Smooth muscle cell (in vitro differentiated cells): ENCODE measurements at regions not wholly inside any gene's neighbourhood (a gene's known extent, or its start where the extent isn't known, plus 50 kb on each side); places are given as distances from the start of the nearest gene placed in this dataset.

Experiments used
- DNase-seq: peaks from one replicate; lab custom pipeline; 2025; ENCODE audit not compliant: unreplicated experiment; lab: John Stamatoyannopoulos, UW
- H2AFZ ChIP-seq: fragments of 200-600 bp; sonication (generic); 2 replicates; pipeline ENCODE4 v1.6.0; 2016; ENCODE audit warnings: antibody characterized with exemption, low read depth, mild to moderate bottlenecking
- H3F3A ChIP-seq: fragments of 200-600 bp; sonication (generic); 2 replicates; pipeline ENCODE4 v1.6.0; 2017; ENCODE audit warnings: antibody characterized with exemption, low read depth
- H3K27ac ChIP-seq: fragments of 200-600 bp; sonication (generic); 2 replicates; pipeline ENCODE4 v1.5.1; 2016; ENCODE audit warnings: low read depth, mild to moderate bottlenecking
- H3K27me3 ChIP-seq: fragments of 200-600 bp; sonication (generic); 2 replicates; pipeline ENCODE4 v1.6.1; 2016; ENCODE audit warnings: low read depth, mild to moderate bottlenecking
- H3K36me3 ChIP-seq: fragments of 200-600 bp; sonication (generic); 2 replicates; pipeline ENCODE4 v1.5.1; 2016; ENCODE audit warnings: low read depth
- H3K4me1 ChIP-seq: fragments of 200-600 bp; sonication (generic); 2 replicates; pipeline ENCODE4 v1.5.1; 2016; ENCODE audit warnings: low read depth
- H3K4me2 ChIP-seq: fragments of 200-600 bp; sonication (generic); 2 replicates; pipeline ENCODE4 v1.6.0; 2016; ENCODE audit warnings: mild to moderate bottlenecking
- H3K4me3 ChIP-seq: fragments of 200-600 bp; sonication (generic); 2 replicates; pipeline ENCODE4 v1.5.1; 2016; ENCODE audit warnings: mild to moderate bottlenecking
- H3K79me2 ChIP-seq: fragments of 200-600 bp; sonication (generic); 2 replicates; pipeline ENCODE4 v1.6.0; 2016; ENCODE audit warnings: low read depth, mild to moderate bottlenecking
- H3K9ac ChIP-seq: fragments of 200-600 bp; sonication (generic); 2 replicates; pipeline ENCODE4 v1.6.0; 2016; ENCODE audit warnings: low read depth
- H3K9me3 ChIP-seq: fragments of 200-600 bp; sonication (generic); replicated peaks from 2 replicates; pipeline ENCODE4 v1.5.1; 2016; ENCODE audit warnings: low read depth
- H4K20me1 ChIP-seq: fragments of 200-600 bp; sonication (generic); 2 replicates; pipeline ENCODE4 v1.6.0; 2016; ENCODE audit warnings: low read depth
- whole genome bisulfite sequencing: methylation state at CpG from one replicate; pipeline ENCODE4 v1.1.7; 2016; ENCODE audit warnings: low lambda C conversion rate; 5-methylcytosine and 5-hydroxymethylcytosine counted together
- TF ChIP-seq, protein P1 (sequence below): fragments of 200-600 bp; sonication (generic); IDR thresholded peaks from 2 replicates; pipeline ENCODE4 v1.5.1; 2017; ENCODE audit warnings: borderline replicate concordance, mild to moderate bottlenecking, antibody characterized with exemption; ENCODE audit not compliant: insufficient read depth, poor library complexity, severe bottlenecking

DNA sequence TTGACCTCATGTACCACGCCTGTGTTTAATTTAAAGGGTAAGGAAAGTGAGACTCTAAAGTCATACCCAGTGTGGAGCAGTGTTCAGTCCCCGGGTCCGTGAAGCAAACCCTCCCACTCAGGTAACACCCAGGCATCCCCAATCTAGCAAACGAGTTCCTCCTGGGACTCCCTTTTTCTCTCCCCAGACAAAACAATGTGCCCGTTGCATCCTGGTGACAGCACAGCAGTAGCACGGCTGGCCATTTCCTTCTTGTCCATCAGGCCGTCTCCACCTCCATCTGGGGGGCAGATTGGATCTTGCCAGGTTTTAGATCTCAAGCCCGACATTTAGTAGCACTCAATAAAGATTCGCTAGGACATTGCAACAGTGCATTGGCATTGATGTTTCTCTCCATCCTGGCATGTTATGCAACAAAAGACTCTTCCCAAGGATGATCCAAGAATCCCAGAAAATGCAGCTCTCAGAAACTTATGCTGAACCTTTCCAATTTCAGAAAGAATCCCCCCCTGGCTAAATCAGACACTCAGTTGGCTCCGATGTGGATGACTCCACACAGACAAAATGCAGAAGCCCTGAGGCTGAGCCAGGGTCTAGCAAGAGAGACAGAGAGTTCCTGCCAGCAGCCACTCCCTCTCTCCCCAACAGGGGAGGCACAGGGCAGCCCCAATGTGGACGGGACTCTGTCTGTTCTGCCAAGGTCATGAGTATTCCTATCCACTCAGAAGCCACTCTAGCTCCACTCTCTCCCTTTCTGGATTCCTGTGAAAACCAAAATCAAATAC is 274.5 kb upstream of the MGMT start:
- Histone ChIP-seq H4K20me1 (no peaks in the 10 kb centered on the region), H3F3A (no peaks in the 10 kb centered on the region), H3K79me2 (no peaks in the 10 kb centered on the region), H3K4me2 (peak overlapping the region; percentile 13), H3K27me3 (peaks cover 5% of the 10 kb centered on the region), H3K9me3 (no peaks in the 10 kb centered on the region), H3K27ac (no peak overlapping the region), H3K4me1 (no peaks in the 10 kb centered on the region), H3K4me3 (no peak overlapping the region), H2AFZ (no peak overlapping the region), H3K36me3 (no peaks in the 10 kb centered on the region), H3K9ac (no peak overlapping the region)
- 83% methylated on average over 11 of the region's 11 CpGs for WGBS
- TF ChIP-seq, protein P1, sequence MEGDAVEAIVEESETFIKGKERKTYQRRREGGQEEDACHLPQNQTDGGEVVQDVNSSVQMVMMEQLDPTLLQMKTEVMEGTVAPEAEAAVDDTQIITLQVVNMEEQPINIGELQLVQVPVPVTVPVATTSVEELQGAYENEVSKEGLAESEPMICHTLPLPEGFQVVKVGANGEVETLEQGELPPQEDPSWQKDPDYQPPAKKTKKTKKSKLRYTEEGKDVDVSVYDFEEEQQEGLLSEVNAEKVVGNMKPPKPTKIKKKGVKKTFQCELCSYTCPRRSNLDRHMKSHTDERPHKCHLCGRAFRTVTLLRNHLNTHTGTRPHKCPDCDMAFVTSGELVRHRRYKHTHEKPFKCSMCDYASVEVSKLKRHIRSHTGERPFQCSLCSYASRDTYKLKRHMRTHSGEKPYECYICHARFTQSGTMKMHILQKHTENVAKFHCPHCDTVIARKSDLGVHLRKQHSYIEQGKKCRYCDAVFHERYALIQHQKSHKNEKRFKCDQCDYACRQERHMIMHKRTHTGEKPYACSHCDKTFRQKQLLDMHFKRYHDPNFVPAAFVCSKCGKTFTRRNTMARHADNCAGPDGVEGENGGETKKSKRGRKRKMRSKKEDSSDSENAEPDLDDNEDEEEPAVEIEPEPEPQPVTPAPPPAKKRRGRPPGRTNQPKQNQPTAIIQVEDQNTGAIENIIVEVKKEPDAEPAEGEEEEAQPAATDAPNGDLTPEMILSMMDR = no peak
- DNase-seq = no peak

DNA sequence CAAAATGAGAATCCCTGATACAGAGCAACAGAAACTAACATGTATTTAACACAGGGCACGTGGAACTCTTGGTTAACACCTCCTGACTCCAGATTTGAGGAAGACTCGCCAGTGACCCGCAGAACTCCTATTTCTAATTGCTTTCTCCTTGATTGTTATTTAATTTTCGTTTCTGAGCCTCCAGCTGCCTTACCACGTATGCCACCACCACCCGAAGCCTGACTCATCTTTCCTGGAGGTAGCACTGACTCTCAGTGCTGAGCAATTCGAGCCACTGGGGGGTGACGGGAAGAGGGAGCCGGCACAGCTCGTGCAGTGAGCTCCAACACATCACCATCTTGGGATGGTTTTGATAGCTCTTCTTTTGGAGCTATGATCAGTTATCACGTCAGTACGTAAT is 273.9 kb upstream of the MGMT start:
- Histone ChIP-seq H2AFZ (no peak overlapping the region), H3K27me3 (peaks cover 5% of the 10 kb centered on the region), H3K4me2 (peak overlapping the region; percentile 13), H3K9me3 (no peaks in the 10 kb centered on the region), H3K9ac (no peak overlapping the region), H3K79me2 (no peaks in the 10 kb centered on the region), H3K4me1 (no peaks in the 10 kb centered on the region), H3F3A (no peaks in the 10 kb centered on the region), H3K36me3 (no peaks in the 10 kb centered on the region), H3K4me3 (no peak overlapping the region), H4K20me1 (no peaks in the 10 kb centered on the region), H3K27ac (no peak overlapping the region)
- WGBS = 53% methylated on average over 12 of the region's 12 CpGs
- no peak for DNase-seq
- TF ChIP-seq, protein P1 = no peak

DNA sequence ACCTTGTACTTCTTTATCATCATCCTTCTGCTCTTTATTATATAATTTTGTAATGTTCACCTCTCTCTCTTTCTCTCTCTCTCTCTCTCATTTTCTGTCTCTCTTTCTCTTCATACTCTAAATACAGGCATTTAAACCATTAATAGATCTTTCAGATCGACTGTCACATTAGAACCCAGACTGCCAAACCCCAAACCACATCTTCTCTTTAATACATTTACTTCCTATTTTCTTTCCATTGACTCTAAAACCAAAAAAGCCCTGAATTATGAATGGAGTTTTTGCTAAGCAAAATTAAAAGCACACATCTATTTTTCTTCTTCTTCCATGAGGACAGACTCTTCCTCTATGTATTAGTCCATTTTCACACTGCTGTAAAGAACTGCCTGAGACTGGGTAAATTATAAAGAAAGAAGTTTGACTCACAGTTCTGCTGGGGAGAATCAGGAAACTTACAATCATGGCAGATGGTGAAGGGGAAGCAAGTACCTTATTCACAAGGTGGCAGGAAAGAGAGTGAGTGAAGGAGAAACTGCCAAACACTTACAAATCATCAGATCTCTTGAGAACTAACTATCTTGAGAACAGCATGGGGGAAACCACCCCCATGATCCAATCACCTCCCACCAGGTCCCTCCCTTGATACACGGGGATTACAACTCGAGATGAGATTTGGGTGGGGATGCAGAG is 272.7 kb upstream of the MGMT start:
- H3K79me2 ChIP-seq = no peaks in the 10 kb centered on the region
- TF ChIP-seq, protein P1 = no peak
- no peaks in the 10 kb centered on the region for H3F3A ChIP-seq
- no peak overlapping the region for H3K27ac ChIP-seq
- no peaks in the 10 kb centered on the region for H3K4me1 ChIP-seq
- no peaks in the 10 kb centered on the region for H3K9me3 ChIP-seq
- DNase-seq = no peak
- no peak overlapping the region for H3K9ac ChIP-seq
- no peaks in the 10 kb centered on the region for H3K36me3 ChIP-seq
- H3K4me3 ChIP-seq = no peak overlapping the region
- H4K20me1 ChIP-seq = no peaks in the 10 kb centered on the region
- peaks cover 5% of the 10 kb centered on the region for H3K27me3 ChIP-seq
- H2AFZ ChIP-seq = no peak overlapping the region
- 82% methylated on average over 3 of the region's 3 CpGs for WGBS
- H3K4me2 ChIP-seq = no peak overlapping the region
